Type B pancreatic cell (in vitro differentiated cells): ENCODE measurements at regions not wholly inside any gene's neighbourhood (a gene's known extent, or its start where the extent isn't known, plus 50 kb on each side); places are given as distances from the start of the nearest gene placed in this dataset.

Source experiments
- DNase-seq: peaks from one replicate; pipeline ENCODE4 v3.0.0; 2021; ENCODE audit warnings: mixed read lengths; ENCODE audit not compliant: unreplicated experiment; ENCODE audit errors: extremely low spot score
- H3K27ac Mint-ChIP-seq: 2 replicates; pipeline ENCODE4 v1.8.0; 2021; ENCODE audit warnings: mild to moderate bottlenecking, mixed read lengths
- H3K27me3 Mint-ChIP-seq: 2 replicates; pipeline ENCODE4 v1.8.0; 2021; ENCODE audit warnings: mixed read lengths
- H3K36me3 Mint-ChIP-seq: 2 replicates; pipeline ENCODE4 v1.8.0; 2021; ENCODE audit warnings: mixed read lengths
- H3K4me1 Mint-ChIP-seq: one replicate; pipeline ENCODE4 v1.8.0; 2021; ENCODE audit warnings: mixed read lengths; ENCODE audit not compliant: unreplicated experiment
- H3K4me3 Mint-ChIP-seq: 2 replicates; pipeline ENCODE4 v1.8.0; 2021; ENCODE audit warnings: mild to moderate bottlenecking, mixed read lengths
- H3K9me3 Mint-ChIP-seq: 2 replicates; pipeline ENCODE4 v1.8.0; 2021; ENCODE audit warnings: mixed read lengths
- CTCF ChIP-seq: fragments of 200-600 bp; sonication (generic); conservative IDR thresholded peaks from 2 replicates; pipeline ENCODE4 v1.5.0; 2021; ENCODE audit warnings: antibody characterized with exemption, mild to moderate bottlenecking

GRCh38 chr10:61842755-61843497, 58.6 kb upstream of the ARID5B start:
- no peak for DNase-seq
- H3K4me1 Mint-ChIP-seq = peaks cover 16% of the 10 kb centered on the region
- no peaks in the 10 kb centered on the region for H3K36me3 Mint-ChIP-seq
- no peak overlapping the region for H3K27ac Mint-ChIP-seq
- no peak overlapping the region for H3K4me3 Mint-ChIP-seq
- no peak for TF ChIP-seq CTCF
- H3K27me3 Mint-ChIP-seq = no peaks in the 10 kb centered on the region
- peaks cover 21% of the 10 kb centered on the region for H3K9me3 Mint-ChIP-seq

GRCh38 chr10:61844116-61844822, 57.2 kb upstream of the ARID5B start:
- Mint-ChIP-seq H3K4me3 (no peak overlapping the region), H3K9me3 (peaks cover 21% of the 10 kb centered on the region), H3K4me1 (peaks cover 12% of the 10 kb centered on the region), H3K27me3 (no peaks in the 10 kb centered on the region), H3K27ac (no peak overlapping the region), H3K36me3 (no peaks in the 10 kb centered on the region)
- DNase-seq = no peak
- no peak for TF ChIP-seq CTCF

GRCh38 chr10:61845196-61845949, 56.1 kb upstream of the ARID5B start:
- TF ChIP-seq CTCF = no peak
- H3K4me3 Mint-ChIP-seq = no peak overlapping the region
- no peaks in the 10 kb centered on the region for H3K27me3 Mint-ChIP-seq

GRCh38 chr10:61845950-61846268, 55.6 kb upstream of the ARID5B start:
- no peak for TF ChIP-seq CTCF
- Mint-ChIP-seq H3K4me1 (peaks cover 6% of the 10 kb centered on the region), H3K27me3 (no peaks in the 10 kb centered on the region), H3K9me3 (peaks cover 17% of the 10 kb centered on the region), H3K27ac (peak overlapping the region; percentile 15), H3K4me3 (no peak overlapping the region), H3K36me3 (no peaks in the 10 kb centered on the region)
- DNase-seq = no peak

More at GRCh38 chr10:61845196-61845949, 56.1 kb upstream of the ARID5B start:
- Mint-ChIP-seq H3K4me1 (peaks cover 6% of the 10 kb centered on the region), H3K9me3 (peaks cover 17% of the 10 kb centered on the region), H3K27ac (peak overlapping the region; percentile 15), H3K36me3 (no peaks in the 10 kb centered on the region)
- no peak for DNase-seq

- DNase-seq = no peak
- H3K27ac Mint-ChIP-seq = no peak overlapping the region
- H3K4me3 Mint-ChIP-seq = no peak overlapping the region
- H3K4me1 Mint-ChIP-seq = peaks cover 6% of the 10 kb centered on the region
- H3K9me3 Mint-ChIP-seq = peaks cover 15% of the 10 kb centered on the region
- no peaks in the 10 kb centered on the region for H3K36me3 Mint-ChIP-seq
- TF ChIP-seq CTCF = no peak
- no peaks in the 10 kb centered on the region for H3K27me3 Mint-ChIP-seq
Observed at GRCh38 chr10:61846370-61847031, 55.0 kb upstream of the ARID5B start.
